Kidney epithelial cell (primary cell): ENCODE measurements at regions not wholly inside any gene's neighbourhood (a gene's known extent, or its start where the extent isn't known, plus 50 kb on each side); places are given as distances from the start of the nearest gene placed in this dataset.

Source experiments
- DNase-seq: peaks from one replicate; pipeline ENCODE4 v3.0.0-alpha.2; 2010; ENCODE audit warnings: low read depth
- H3K27me3 ChIP-seq: 2 replicates; pipeline ENCODE4 v1.6.0; 2011; ENCODE audit warnings: low read length; ENCODE audit not compliant: control insufficient read depth, insufficient read depth
- H3K36me3 ChIP-seq: 2 replicates; pipeline ENCODE4 v1.5.1; 2011; ENCODE audit warnings: low read length; ENCODE audit not compliant: control insufficient read depth, insufficient read depth
- H3K4me3 ChIP-seq: 2 replicates; pipeline ENCODE4 v1.5.1; 2011; ENCODE audit warnings: low read depth, mild to moderate bottlenecking, control low read depth, low read length
- TF ChIP-seq, protein P1 (sequence below): IDR thresholded peaks from 2 replicates; pipeline ENCODE4 v1.5.1; 2011; ENCODE audit warnings: mild to moderate bottlenecking, moderate library complexity, low read length, control low read depth, inconsistent platforms; ENCODE audit not compliant: insufficient read depth, poor library complexity, severe bottlenecking

DNA sequence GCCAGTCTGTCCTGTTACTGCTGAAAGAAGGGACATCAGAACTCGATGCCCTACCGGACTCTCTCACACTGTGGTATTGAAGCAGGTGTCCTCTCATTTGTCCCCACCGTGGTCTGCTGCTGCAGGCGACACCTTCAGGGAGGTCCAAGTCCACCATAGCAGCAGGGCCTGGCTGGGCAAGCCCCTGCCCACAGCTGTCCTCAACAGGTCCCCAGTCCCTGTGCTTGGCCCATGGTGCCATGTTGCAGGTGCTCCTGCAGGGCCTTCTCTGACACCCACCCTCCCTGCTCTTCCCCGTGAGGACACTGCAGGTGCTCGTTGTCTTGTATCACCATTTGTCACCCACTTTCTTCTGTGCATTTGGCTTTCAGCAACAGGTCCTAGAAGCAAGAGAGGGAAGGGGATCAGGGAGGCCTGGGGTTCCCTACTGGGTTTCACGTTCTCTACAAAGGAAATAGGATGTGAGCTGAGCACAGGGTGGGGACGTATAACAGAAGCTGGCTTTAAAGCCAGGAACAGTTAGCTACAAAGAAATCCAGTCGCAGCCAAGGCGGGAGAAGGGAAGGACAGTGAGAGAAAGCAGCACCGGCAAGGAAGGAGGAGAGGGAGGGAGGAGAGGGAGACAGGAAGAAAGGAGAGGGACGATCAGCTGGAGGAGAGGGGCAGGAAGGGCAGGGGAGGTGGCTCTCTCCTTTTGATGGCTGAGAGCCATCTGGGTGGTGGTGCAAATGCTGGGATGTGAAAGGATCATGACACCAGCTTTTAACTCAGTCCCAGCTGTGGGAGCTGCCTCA, 117.7 kb upstream of the FRMD4A start:
- no peaks in the 10 kb centered on the region for H3K36me3 ChIP-seq
- no peak overlapping the region for H3K4me3 ChIP-seq
- no peak for DNase-seq
- TF ChIP-seq, protein P1, sequence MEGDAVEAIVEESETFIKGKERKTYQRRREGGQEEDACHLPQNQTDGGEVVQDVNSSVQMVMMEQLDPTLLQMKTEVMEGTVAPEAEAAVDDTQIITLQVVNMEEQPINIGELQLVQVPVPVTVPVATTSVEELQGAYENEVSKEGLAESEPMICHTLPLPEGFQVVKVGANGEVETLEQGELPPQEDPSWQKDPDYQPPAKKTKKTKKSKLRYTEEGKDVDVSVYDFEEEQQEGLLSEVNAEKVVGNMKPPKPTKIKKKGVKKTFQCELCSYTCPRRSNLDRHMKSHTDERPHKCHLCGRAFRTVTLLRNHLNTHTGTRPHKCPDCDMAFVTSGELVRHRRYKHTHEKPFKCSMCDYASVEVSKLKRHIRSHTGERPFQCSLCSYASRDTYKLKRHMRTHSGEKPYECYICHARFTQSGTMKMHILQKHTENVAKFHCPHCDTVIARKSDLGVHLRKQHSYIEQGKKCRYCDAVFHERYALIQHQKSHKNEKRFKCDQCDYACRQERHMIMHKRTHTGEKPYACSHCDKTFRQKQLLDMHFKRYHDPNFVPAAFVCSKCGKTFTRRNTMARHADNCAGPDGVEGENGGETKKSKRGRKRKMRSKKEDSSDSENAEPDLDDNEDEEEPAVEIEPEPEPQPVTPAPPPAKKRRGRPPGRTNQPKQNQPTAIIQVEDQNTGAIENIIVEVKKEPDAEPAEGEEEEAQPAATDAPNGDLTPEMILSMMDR: no peak
- no peaks in the 10 kb centered on the region for H3K27me3 ChIP-seq

DNA sequence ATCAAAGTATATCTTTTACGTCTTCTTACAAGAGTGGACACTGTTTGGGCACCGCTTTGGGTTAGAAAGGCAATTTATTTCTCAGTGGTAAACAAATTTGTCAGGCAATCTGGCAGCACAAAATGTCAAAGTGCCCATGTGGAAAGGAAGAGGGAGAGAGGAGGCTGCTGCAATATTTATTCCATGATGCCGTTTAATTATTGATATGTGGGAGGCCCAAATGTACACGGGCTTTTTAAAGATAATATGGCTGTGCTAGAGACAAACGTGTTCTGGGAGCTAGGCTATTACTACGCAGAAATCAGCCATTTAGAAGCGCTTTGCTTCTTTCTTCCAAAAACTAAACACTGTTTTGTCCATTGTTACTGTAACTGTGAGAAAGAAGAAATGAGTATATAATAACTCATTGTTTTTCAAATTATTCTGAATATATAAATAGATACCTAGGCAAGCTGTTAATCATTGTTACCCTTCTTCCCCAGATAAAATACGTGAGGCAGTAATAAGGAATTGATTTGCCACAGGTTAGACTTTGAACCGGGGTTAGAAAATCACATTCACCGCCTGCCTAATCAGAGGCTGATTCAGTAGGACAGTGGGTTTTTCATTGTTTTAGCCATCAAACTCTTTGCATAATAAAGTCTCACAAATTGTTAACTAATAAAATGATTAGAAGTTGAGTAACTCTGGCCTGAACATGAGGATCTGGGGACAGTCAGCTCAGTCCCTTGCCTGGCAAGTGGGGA, 116.5 kb upstream of the FRMD4A start:
- no peaks in the 10 kb centered on the region for H3K36me3 ChIP-seq

DNA sequence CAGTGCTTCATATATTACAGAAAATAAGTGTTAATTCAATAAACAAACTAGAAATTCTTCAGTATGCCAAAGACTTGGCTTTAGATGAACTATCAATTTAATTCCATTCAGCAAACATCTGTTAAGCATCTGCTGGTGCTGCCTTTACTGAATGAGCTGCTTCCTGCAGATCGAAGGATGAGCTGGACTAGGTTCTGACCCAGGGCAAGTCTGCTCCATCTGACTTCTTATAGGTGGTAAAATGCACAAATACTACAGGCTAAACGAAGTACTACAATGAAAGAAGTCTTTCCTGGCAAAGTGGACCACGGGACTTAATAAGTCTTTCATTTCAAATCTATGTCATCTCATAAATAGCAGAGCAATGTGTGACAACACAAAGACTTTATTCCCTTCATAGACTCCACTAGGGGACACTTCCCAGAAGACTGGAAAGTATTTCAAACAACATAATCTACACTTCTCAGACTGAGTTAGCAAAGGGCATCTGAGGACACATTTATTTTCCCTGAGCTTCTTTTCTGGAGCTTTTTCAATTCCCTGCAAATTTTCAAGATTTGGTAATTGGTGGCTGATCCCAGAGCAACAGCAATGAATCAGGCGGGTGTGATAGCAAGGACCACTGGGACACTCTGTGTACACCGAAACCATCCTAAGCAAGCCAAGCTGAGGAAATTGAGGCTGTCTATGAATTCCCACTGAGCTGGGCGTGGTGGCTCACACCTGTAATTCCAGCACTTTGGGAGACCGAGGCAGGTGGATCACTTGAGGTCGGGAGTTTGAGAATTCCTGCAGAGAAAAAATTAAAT, 108.9 kb upstream of the FRMD4A start:
- Histone ChIP-seq H3K4me3 (no peak overlapping the region), H3K27me3 (no peaks in the 10 kb centered on the region), H3K36me3 (no peaks in the 10 kb centered on the region)
- DNase-seq: no peak
- TF ChIP-seq, protein P1: no peak

More for the DNA sequence above, 116.5 kb upstream of the FRMD4A start:
- Histone ChIP-seq H3K4me3 (no peak overlapping the region), H3K27me3 (no peaks in the 10 kb centered on the region)
- DNase-seq: no peak
- TF ChIP-seq, protein P1: no peak

DNA sequence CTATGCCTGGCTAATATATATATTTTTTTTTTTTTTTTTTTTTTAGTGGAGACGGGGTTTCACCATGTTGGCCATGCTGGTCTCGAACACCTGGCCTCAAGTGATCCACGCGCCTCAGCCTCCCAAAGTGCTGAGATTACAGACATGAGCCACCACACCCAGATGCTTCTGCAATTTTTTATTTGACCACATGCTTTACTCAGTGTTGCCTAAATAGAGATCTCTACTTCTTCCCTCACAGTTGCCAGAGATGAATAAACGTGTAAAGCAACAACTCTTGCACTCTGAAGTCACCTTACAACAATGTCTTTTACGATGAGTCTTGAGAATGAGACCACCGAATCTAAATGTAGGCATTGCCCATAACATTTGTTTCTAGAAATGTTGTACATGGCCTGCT, 107.9 kb upstream of the FRMD4A start:
- DNase-seq: no peak

DNA sequence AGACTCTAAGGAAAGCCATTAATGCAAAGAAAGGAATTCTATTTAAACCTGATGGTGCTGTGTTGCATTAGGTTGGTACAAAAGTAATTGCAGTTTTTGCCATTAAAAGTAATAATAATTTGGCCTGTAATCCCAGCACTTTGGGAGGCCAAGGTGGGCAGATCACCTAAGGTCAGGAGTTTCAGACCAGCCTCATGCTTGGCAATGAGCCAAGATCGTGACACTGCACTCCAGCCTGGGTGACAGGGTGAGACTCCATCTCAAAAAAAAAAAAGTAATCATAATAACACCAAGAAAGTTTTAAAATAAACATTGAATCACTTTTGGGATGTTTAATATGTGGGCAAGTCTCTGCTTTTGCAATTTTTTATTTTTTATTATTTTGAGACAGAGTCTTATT, 107.3 kb upstream of the FRMD4A start:
- H3K36me3 ChIP-seq: no peaks in the 10 kb centered on the region
- H3K4me3 ChIP-seq: no peak overlapping the region
- TF ChIP-seq, protein P1: no peak
- no peaks in the 10 kb centered on the region for H3K27me3 ChIP-seq
- no peak for DNase-seq

More for the DNA sequence above, 107.9 kb upstream of the FRMD4A start:
- Histone ChIP-seq H3K27me3 (no peaks in the 10 kb centered on the region), H3K36me3 (no peaks in the 10 kb centered on the region), H3K4me3 (no peak overlapping the region)
- TF ChIP-seq, protein P1: no peak
